Small intestine (tissue), 7 donors: ENCODE measurements at regions not wholly inside any gene's neighbourhood (a gene's known extent, or its start where the extent isn't known, plus 50 kb on each side); places are given as distances from the start of the nearest gene placed in this dataset.

Experiments
- DNase-seq, 2 donors: peaks; one replicate each; pipeline versions ENCODE4 v3.0.0 to v3.0.0-alpha.2; 2013
- FAIRE-seq: peaks from 2 replicates; lab custom pipeline; 2012; peaks lifted over from hg19 to GRCh38; lab: Jason Lieb, UNC
- H3K27ac ChIP-seq, 3 donors: one replicate each; pipeline ENCODE4 v1.5.1; 2013; ENCODE audit warnings: low read length in 2 of 3, mild to moderate bottlenecking in 2 of 3, control low read depth in 1 of 3, inconsistent platforms in 1 of 3, low read depth in 1 of 3, moderate library complexity in 1 of 3
- H3K27me3 ChIP-seq, 3 donors: one replicate each; pipeline ENCODE4 v1.6.1; 2013; ENCODE audit warnings: low read length in 3 of 3, inconsistent platforms in 1 of 3; ENCODE audit not compliant: control insufficient read depth in 3 of 3, insufficient read depth in 3 of 3
- H3K36me3 ChIP-seq, 3 donors: one replicate each; pipeline ENCODE4 v1.6.1; 2013; ENCODE audit warnings: low read length in 3 of 3, inconsistent platforms in 1 of 3, low read depth in 1 of 3, mild to moderate bottlenecking in 1 of 3, moderate library complexity in 1 of 3; ENCODE audit not compliant: control insufficient read depth in 3 of 3, insufficient read depth in 2 of 3
- H3K4me1 ChIP-seq, 3 donors: one replicate each; pipeline ENCODE4 v1.6.1; 2013; ENCODE audit warnings: low read length in 2 of 3, inconsistent platforms in 1 of 3, low read depth in 1 of 3, mild to moderate bottlenecking in 1 of 3, moderate library complexity in 1 of 3; ENCODE audit not compliant: control insufficient read depth in 3 of 3, insufficient read depth in 2 of 3
- H3K4me3 ChIP-seq, 3 donors: one replicate each; pipeline ENCODE4 v1.5.1; 2013; ENCODE audit warnings: low read length in 3 of 3, control low read depth in 1 of 3, inconsistent platforms in 1 of 3, low read depth in 1 of 3, mild to moderate bottlenecking in 1 of 3, moderate library complexity in 1 of 3
- H3K9me3 ChIP-seq, 2 donors: one replicate each; pipeline ENCODE4 v1.6.1; 2013; ENCODE audit warnings: low read depth in 1 of 2, low read length in 1 of 2; ENCODE audit not compliant: control insufficient read depth in 2 of 2, insufficient read depth in 1 of 2
- WGBS, 3 donors: extraction: QIAGEN DNeasy Blood & Tissue Kit; methylation state at CpG; one replicate each; pipeline ENCODE4 v1.1.7; 2013; 5-methylcytosine and 5-hydroxymethylcytosine counted together
- donor health status: healthy with polysubstance abuse.
- donor health status: control.
- donor health status: control.
- donor health status: Bipolar disorder and iron deficiency.
- donor health status: healthy.

GRCh38 chr15:54987881-54988280 lies 208.9 kb downstream of the RSL24D1 start:
- Histone ChIP-seq H3K4me3 (no peak overlapping the region), H3K9me3 (peaks cover 1 to 7% of the 10 kb centered on the region in 2 donors), H3K27ac (no peak overlapping the region), H3K4me1 (no peaks in the 10 kb centered on the region), H3K27me3 (no peaks in the 10 kb centered on the region), H3K36me3 (no peaks in the 10 kb centered on the region)
- FAIRE-seq (no peak), DNase-seq (no peak)
- 73 to 99% (median 95%) methylated on average over 3 of the region's 3 CpGs for WGBS, 3 donors

- no peaks in the 10 kb centered on the region for H3K9me3 ChIP-seq
- FAIRE-seq (no peak), DNase-seq (no peak)
- no peaks in the 10 kb centered on the region for H3K27me3 ChIP-seq
- H3K36me3 ChIP-seq = no peaks in the 10 kb centered on the region
- no peak overlapping the region for H3K27ac ChIP-seq
- H3K4me3 ChIP-seq = no peak overlapping the region
- H3K4me1 ChIP-seq = no peaks in the 10 kb centered on the region
- 60 to 75% (median 64%) methylated on average over 4 of the region's 4 CpGs for WGBS, 3 donors
These were observed 216.8 kb downstream of the RSL24D1 start for GRCh38 chr15:54979964-54980363.

- Histone ChIP-seq H3K36me3 (no peaks in the 10 kb centered on the region), H3K4me1 (no peaks in the 10 kb centered on the region), H3K9me3 (peaks cover 0 to 6% of the 10 kb centered on the region in 2 donors), H3K4me3 (no peak overlapping the region), H3K27ac (no peak overlapping the region), H3K27me3 (no peaks in the 10 kb centered on the region)
- no peak for FAIRE-seq
- DNase-seq = no peak
These were observed 234.1 kb downstream of the RSL24D1 start for GRCh38 chr15:54962637-54963036.

- no peaks in the 10 kb centered on the region for H3K27me3 ChIP-seq
- H3K4me1 ChIP-seq = no peaks in the 10 kb centered on the region
- H3K27ac ChIP-seq = no peak overlapping the region
- no peaks in the 10 kb centered on the region for H3K36me3 ChIP-seq
- no peak overlapping the region for H3K4me3 ChIP-seq
- WGBS, 3 donors = 41 to 73% (median 42%) methylated on average over 2 of the region's 2 CpGs
- peaks cover 0 to 4% of the 10 kb centered on the region in 2 donors for H3K9me3 ChIP-seq
- no peak for FAIRE-seq
- DNase-seq = no peak
These were observed 236.5 kb downstream of the RSL24D1 start for GRCh38 chr15:54960266-54960665.

- Histone ChIP-seq H3K27ac (no peak overlapping the region), H3K27me3 (no peaks in the 10 kb centered on the region), H3K9me3 (no peaks in the 10 kb centered on the region), H3K4me3 (no peak overlapping the region), H3K4me1 (no peaks in the 10 kb centered on the region), H3K36me3 (no peaks in the 10 kb centered on the region)
- FAIRE-seq = no peak
- no peak for DNase-seq
- 79 to 80% (median 80%) methylated on average over 3 of the region's 3 CpGs for WGBS, 3 donors
These were observed 255.3 kb downstream of the RSL24D1 start for GRCh38 chr15:54941417-54941816.

GRCh38 chr15:54917312-54917711 lies 279.4 kb downstream of the RSL24D1 start:
- Histone ChIP-seq H3K27me3 (no peaks in the 10 kb centered on the region), H3K9me3 (no peaks in the 10 kb centered on the region), H3K4me1 (no peaks in the 10 kb centered on the region), H3K36me3 (no peaks in the 10 kb centered on the region), H3K27ac (no peak overlapping the region), H3K4me3 (no peak overlapping the region)
- FAIRE-seq (no peak), DNase-seq (no peak)
- WGBS, 3 donors = 59 to 82% (median 80%) methylated on average over 1 of the region's 1 CpG

GRCh38 chr15:54915380-54915779 lies 281.4 kb downstream of the RSL24D1 start:
- FAIRE-seq (no peak), DNase-seq (no peak)
- no peak overlapping the region for H3K4me3 ChIP-seq
- no peaks in the 10 kb centered on the region for H3K4me1 ChIP-seq
- H3K27ac ChIP-seq = no peak overlapping the region
- H3K36me3 ChIP-seq = no peaks in the 10 kb centered on the region
- H3K9me3 ChIP-seq = no peaks in the 10 kb centered on the region
- H3K27me3 ChIP-seq = no peaks in the 10 kb centered on the region

- Histone ChIP-seq H3K4me3 (no peak overlapping the region), H3K27ac (no peak overlapping the region), H3K4me1 (no peaks in the 10 kb centered on the region), H3K27me3 (no peaks in the 10 kb centered on the region), H3K36me3 (no peaks in the 10 kb centered on the region), H3K9me3 (peaks cover 0 to 15% of the 10 kb centered on the region in 2 donors)
- 0 to 3% (median 0%) methylated on average over 1 of the region's 1 CpG for WGBS, 3 donors
- no peak for DNase-seq
- no peak for FAIRE-seq
These were observed 312.4 kb downstream of the RSL24D1 start for GRCh38 chr15:54884312-54884711.

GRCh38 chr15:54859982-54860381 lies 336.8 kb downstream of the RSL24D1 start:
- Histone ChIP-seq H3K27ac (no peak overlapping the region), H3K27me3 (no peaks in the 10 kb centered on the region), H3K36me3 (no peaks in the 10 kb centered on the region), H3K4me3 (no peak overlapping the region), H3K4me1 (no peaks in the 10 kb centered on the region), H3K9me3 (peaks cover 0 to 8% of the 10 kb centered on the region in 2 donors)
- no peak for DNase-seq
- FAIRE-seq = no peak
